CD8-positive, alpha-beta memory T cell (primary cell): ENCODE measurements at regions not wholly inside any gene's neighbourhood (a gene's known extent, or its start where the extent isn't known, plus 50 kb on each side); places are given as distances from the start of the nearest gene placed in this dataset.

Experiments used
- CTCF ChIA-PET: fragments of 350-600 bp; sonication (Branson Sonifier 250); formaldehyde crosslinking; loops from one replicate; lab custom pipeline; 2021; ENCODE audit warnings: antibody characterized with exemption; lab: Charles Lee
- POLR2A ChIA-PET: fragments of 350-600 bp; sonication (Branson Sonifier 250); formaldehyde crosslinking; loops from one replicate; lab custom pipeline; 2021; ENCODE audit warnings: antibody characterized with exemption; lab: Charles Lee
- DNase-seq, 5 donors: peaks; one replicate each; pipeline versions ENCODE4 v3.0.0 to v3.0.0-alpha.2; 2020 to 2022; ENCODE audit warnings: mixed read lengths in 1 of 5
- H3K27ac ChIP-seq: one replicate; pipeline ENCODE4 v1.7.0; 2013; ENCODE audit warnings: low read depth, mild to moderate bottlenecking, low read length, moderate library complexity
- H3K27me3 ChIP-seq: 2 replicates; pipeline ENCODE4 v1.7.0; 2013; ENCODE audit warnings: low read length, mild to moderate bottlenecking; ENCODE audit not compliant: insufficient read depth, poor library complexity, severe bottlenecking
- H3K36me3 ChIP-seq: 2 replicates; pipeline ENCODE4 v1.7.0; 2013; ENCODE audit warnings: mild to moderate bottlenecking, low read length, moderate library complexity; ENCODE audit not compliant: insufficient read depth
- H3K4me1 ChIP-seq: 2 replicates; pipeline ENCODE4 v1.7.0; 2013; ENCODE audit warnings: mild to moderate bottlenecking, low read length, moderate library complexity; ENCODE audit not compliant: insufficient read depth
- H3K4me3 ChIP-seq: 2 replicates; pipeline ENCODE4 v1.7.0; 2013; ENCODE audit warnings: mild to moderate bottlenecking, low read length
- H3K9me3 ChIP-seq: 2 replicates; pipeline ENCODE4 v1.7.0; 2013; ENCODE audit warnings: mild to moderate bottlenecking, low read length
- H3K27ac Mint-ChIP-seq, 8 donors: one replicate each; pipeline ENCODE4 v1.8.0; 2020 to 2021; ENCODE audit warnings: mixed read lengths in 8 of 8, mild to moderate bottlenecking in 6 of 8, inconsistent platforms in 3 of 8, moderate library complexity in 3 of 8
- H3K27me3 Mint-ChIP-seq, 2 donors: one replicate each; pipeline ENCODE4 v1.8.0; 2020 to 2021; ENCODE audit warnings: mixed read lengths in 2 of 2, mild to moderate bottlenecking in 1 of 2, moderate library complexity in 1 of 2
- H3K36me3 Mint-ChIP-seq, 3 donors: one replicate each; pipeline ENCODE4 v1.8.0; 2020 to 2021; ENCODE audit warnings: mixed read lengths in 3 of 3, inconsistent platforms in 1 of 3, mild to moderate bottlenecking in 1 of 3
- H3K4me1 Mint-ChIP-seq, 3 donors: one replicate each; pipeline ENCODE4 v1.8.0; 2020 to 2021; ENCODE audit warnings: mixed read lengths in 3 of 3, inconsistent platforms in 1 of 3, mild to moderate bottlenecking in 1 of 3
- H3K4me3 Mint-ChIP-seq, 7 donors: one replicate each; pipeline ENCODE4 v1.8.0; 2020 to 2021; ENCODE audit warnings: mixed read lengths in 7 of 7, mild to moderate bottlenecking in 6 of 7, moderate library complexity in 4 of 7, inconsistent platforms in 2 of 7
- H3K9me3 Mint-ChIP-seq, 5 donors: one replicate each; pipeline ENCODE4 v1.8.0; 2020 to 2022; ENCODE audit warnings: mixed read lengths in 5 of 5, mild to moderate bottlenecking in 3 of 5, moderate library complexity in 2 of 5, inconsistent platforms in 1 of 5

DNA sequence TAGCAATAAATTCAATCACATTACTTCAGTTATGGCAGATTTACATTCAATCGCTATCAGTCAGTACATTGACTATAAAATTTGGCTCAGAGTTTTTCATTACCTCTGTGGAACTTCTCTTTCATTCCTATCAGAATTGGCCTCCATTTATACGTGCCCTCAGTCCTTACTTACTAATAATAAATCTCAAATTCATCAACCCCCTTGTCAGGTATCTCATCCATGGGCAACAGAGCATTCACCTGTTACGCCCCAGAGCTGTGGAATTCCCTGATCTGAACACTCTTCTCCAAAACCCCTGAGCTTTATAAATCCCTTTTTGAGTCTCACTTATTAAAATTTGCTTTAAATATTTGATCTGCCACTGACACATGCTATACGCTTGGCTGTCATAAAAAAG lies 492.9 kb downstream of the GBE1 start:
- Mint-ChIP-seq H3K9me3 (peaks cover 0 to 16% (median 4%) of the 10 kb centered on the region in 5 donors), H3K36me3 (no peaks in the 10 kb centered on the region), H3K27ac (no peak overlapping the region), H3K4me1 (no peaks in the 10 kb centered on the region), H3K27me3 (no peaks in the 10 kb centered on the region), H3K4me3 (no peak overlapping the region)
- no peaks in the 10 kb centered on the region for H3K36me3 ChIP-seq
- DNase-seq, result no peak
- POLR2A ChIA-PET, result no interaction called here
- CTCF ChIA-PET, result no interaction called here
- H3K9me3 ChIP-seq, result no peaks in the 10 kb centered on the region
- H3K27ac ChIP-seq, result no peak overlapping the region
- no peak overlapping the region for H3K4me3 ChIP-seq
- no peaks in the 10 kb centered on the region for H3K4me1 ChIP-seq
- H3K27me3 ChIP-seq, result no peaks in the 10 kb centered on the region

DNA sequence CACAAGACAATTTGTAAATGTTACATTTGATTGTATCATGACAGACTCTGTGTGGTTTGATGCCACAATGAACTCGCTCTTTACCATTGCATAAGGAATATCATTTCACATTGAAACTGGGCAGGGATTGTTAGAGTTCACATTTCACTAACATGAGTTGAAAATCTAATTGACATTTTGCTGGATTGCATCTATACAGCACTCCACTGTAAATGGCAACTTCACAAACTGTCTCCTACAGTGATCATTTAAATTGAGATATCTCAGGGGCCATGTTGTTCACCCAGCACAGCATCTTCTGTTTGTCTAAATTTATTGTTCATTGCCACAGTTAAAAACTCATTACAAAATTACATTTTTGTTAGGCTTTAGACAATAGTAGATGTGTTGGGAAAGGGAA lies 499.4 kb downstream of the GBE1 start:
- Histone ChIP-seq H3K27me3 (no peaks in the 10 kb centered on the region), H3K27ac (no peak overlapping the region), H3K9me3 (no peaks in the 10 kb centered on the region), H3K4me3 (no peak overlapping the region), H3K36me3 (no peaks in the 10 kb centered on the region), H3K4me1 (no peaks in the 10 kb centered on the region)
- H3K27ac Mint-ChIP-seq, result no peak overlapping the region
- peaks cover 0 to 30% (median 1%) of the 10 kb centered on the region in 5 donors for H3K9me3 Mint-ChIP-seq
- ChIA-PET CTCF (no interaction called here), POLR2A (no interaction called here)
- H3K4me3 Mint-ChIP-seq, result no peak overlapping the region
- H3K27me3 Mint-ChIP-seq, result no peaks in the 10 kb centered on the region
- no peaks in the 10 kb centered on the region for H3K4me1 Mint-ChIP-seq
- DNase-seq, result no peak
- H3K36me3 Mint-ChIP-seq, result no peaks in the 10 kb centered on the region

DNA sequence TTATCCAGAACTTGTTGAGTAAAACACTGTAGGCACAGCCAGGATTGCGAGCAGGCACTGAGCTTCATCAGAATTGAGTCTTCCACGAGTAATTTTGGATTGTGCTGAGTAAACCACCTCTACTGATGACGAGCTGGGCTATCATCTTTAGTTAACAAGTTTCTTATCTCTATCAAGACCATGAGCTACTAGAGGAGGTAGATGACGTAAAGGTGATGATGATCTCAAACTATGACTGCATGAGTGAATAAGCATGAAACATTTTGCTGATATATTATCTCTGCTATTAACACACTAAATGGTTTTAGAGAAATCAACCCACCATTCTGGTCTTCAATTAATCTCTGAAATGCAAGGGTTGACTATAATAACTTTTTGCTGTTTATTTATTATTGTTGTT lies 506.0 kb downstream of the GBE1 start:
- H3K27ac Mint-ChIP-seq, result no peak overlapping the region
- Histone ChIP-seq H3K27me3 (no peaks in the 10 kb centered on the region), H3K36me3 (no peaks in the 10 kb centered on the region), H3K4me1 (no peaks in the 10 kb centered on the region), H3K9me3 (no peaks in the 10 kb centered on the region), H3K4me3 (no peak overlapping the region), H3K27ac (no peak overlapping the region)
- POLR2A ChIA-PET, result no interaction called here
- CTCF ChIA-PET, result no interaction called here
- DNase-seq, result no peak
- H3K36me3 Mint-ChIP-seq, result no peaks in the 10 kb centered on the region
- no peaks in the 10 kb centered on the region for H3K27me3 Mint-ChIP-seq
- peaks cover 0 to 22% (median 5%) of the 10 kb centered on the region in 5 donors for H3K9me3 Mint-ChIP-seq
- H3K4me1 Mint-ChIP-seq, result no peaks in the 10 kb centered on the region
- H3K4me3 Mint-ChIP-seq, result no peak overlapping the region

DNA sequence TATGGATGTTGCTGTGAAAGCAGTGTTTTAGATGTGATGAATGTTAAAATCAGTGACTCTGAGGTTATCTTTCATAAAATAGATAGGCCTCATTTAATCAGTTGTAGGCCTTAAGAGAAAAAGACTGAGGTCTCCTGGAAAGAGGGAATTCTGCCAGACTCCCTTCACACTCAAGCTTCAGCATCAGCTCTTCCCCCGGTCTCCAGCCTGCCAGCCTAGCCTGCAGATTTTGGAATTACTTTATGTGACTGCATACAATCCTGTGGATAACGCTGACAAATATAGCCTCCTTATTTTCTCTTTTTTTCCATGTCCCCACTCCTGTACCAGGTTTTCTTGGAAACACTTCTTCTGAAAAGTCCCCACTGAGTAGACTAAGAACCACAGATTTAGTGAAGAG lies 510.3 kb downstream of the GBE1 start:
- Mint-ChIP-seq H3K27ac (no peak overlapping the region), H3K4me1 (no peaks in the 10 kb centered on the region), H3K27me3 (no peaks in the 10 kb centered on the region), H3K36me3 (no peaks in the 10 kb centered on the region), H3K4me3 (no peak overlapping the region), H3K9me3 (peaks cover 0 to 15% (median under 1%) of the 10 kb centered on the region in 5 donors)
- CTCF ChIA-PET, result no interaction called here
- no peaks in the 10 kb centered on the region for H3K9me3 ChIP-seq
- H3K36me3 ChIP-seq, result no peaks in the 10 kb centered on the region
- H3K27me3 ChIP-seq, result no peaks in the 10 kb centered on the region
- POLR2A ChIA-PET, result no interaction called here
- DNase-seq, result no peak
- H3K4me3 ChIP-seq, result no peak overlapping the region
- H3K27ac ChIP-seq, result no peak overlapping the region
- H3K4me1 ChIP-seq, result no peaks in the 10 kb centered on the region

DNA sequence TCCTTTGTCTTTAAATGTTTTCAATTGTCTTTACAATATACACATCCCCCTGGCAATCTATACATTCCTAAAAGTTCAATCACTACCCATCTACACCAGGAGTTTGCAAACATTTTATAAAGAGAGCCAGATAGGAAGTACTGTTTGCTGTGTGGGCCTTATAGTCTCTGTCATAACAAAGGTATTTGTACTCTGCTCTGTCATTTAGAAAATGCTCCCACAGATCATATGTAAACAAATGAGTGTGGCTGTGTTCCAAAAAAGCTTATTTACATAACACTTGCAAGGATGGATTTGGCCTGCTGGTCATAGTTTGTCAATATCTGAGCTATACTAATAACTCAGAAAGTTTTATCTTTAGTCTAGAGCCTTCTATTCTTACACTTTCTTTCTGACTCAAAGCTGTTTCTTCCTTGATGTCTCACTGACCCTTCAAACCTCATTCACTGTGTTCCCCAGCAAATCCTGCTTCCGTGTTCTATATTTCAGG lies 511.9 kb downstream of the GBE1 start:
- Histone ChIP-seq H3K27me3 (no peaks in the 10 kb centered on the region), H3K27ac (no peak overlapping the region), H3K4me3 (no peak overlapping the region), H3K36me3 (no peaks in the 10 kb centered on the region), H3K9me3 (no peaks in the 10 kb centered on the region), H3K4me1 (no peaks in the 10 kb centered on the region)
- no peaks in the 10 kb centered on the region for H3K27me3 Mint-ChIP-seq
- no peaks in the 10 kb centered on the region for H3K36me3 Mint-ChIP-seq
- ChIA-PET POLR2A (no interaction called here), CTCF (no interaction called here)
- H3K27ac Mint-ChIP-seq, result no peak overlapping the region
- peaks cover 0 to 15% (median 2%) of the 10 kb centered on the region in 5 donors for H3K9me3 Mint-ChIP-seq
- H3K4me1 Mint-ChIP-seq, result no peaks in the 10 kb centered on the region
- DNase-seq, result no peak
- no peak overlapping the region for H3K4me3 Mint-ChIP-seq

DNA sequence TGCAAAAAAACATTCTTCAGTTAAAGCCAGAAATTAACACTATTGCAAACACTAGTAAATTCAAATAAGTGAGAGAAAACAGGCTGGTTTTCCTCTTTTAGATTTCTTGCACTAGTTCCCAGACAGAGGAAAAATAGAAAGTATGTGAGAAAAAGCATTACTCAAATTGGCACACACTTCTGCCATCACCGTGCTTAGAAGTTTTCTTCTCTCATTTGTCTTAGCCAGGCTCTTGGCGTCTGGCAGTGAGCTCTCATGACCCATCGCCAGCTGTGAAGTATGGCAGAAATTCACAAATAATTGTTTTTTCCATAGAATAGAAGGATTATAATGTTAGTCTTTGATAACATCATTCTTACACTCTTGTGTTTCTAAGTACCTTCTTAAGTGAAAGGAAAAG lies 515.9 kb downstream of the GBE1 start:
- H3K27ac ChIP-seq, result no peak overlapping the region
- CTCF ChIA-PET, result no interaction called here
- Mint-ChIP-seq H3K27me3 (no peaks in the 10 kb centered on the region), H3K4me1 (no peaks in the 10 kb centered on the region), H3K4me3 (no peak overlapping the region), H3K27ac (no peak overlapping the region), H3K36me3 (no peaks in the 10 kb centered on the region), H3K9me3 (peaks cover 0 to 8% (median 2%) of the 10 kb centered on the region in 5 donors)
- POLR2A ChIA-PET, result no interaction called here
- no peaks in the 10 kb centered on the region for H3K27me3 ChIP-seq
- no peaks in the 10 kb centered on the region for H3K9me3 ChIP-seq
- no peak overlapping the region for H3K4me3 ChIP-seq
- H3K36me3 ChIP-seq, result no peaks in the 10 kb centered on the region
- H3K4me1 ChIP-seq, result no peaks in the 10 kb centered on the region
- no peak for DNase-seq

DNA sequence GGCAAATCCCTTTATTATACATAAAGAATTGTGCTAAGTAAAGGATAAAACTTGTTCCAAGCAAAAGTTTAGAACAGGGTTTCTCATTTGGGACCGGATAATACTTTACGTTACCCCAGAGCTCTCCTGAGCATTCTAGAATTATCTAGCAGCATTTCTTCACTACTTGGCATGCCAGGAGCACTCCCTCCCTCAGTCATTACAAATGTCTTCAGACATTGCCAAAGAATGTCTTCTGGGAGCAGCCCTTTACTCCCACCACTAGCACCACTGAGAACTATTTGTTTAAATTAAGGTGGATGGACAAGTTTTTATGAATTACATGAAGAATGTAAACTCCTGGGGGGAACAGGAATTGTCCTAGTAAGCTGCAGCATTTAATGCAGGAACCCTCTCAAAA lies 516.4 kb downstream of the GBE1 start:
- no peaks in the 10 kb centered on the region for H3K4me1 ChIP-seq
- Mint-ChIP-seq H3K9me3 (peaks cover 0 to 7% (median 2%) of the 10 kb centered on the region in 5 donors), H3K4me3 (no peak overlapping the region), H3K27me3 (no peaks in the 10 kb centered on the region), H3K27ac (no peak overlapping the region), H3K36me3 (no peaks in the 10 kb centered on the region), H3K4me1 (no peaks in the 10 kb centered on the region)
- CTCF ChIA-PET, result no interaction called here
- no peak overlapping the region for H3K4me3 ChIP-seq
- no peak overlapping the region for H3K27ac ChIP-seq
- no peaks in the 10 kb centered on the region for H3K36me3 ChIP-seq
- DNase-seq, result no peak
- POLR2A ChIA-PET, result no interaction called here
- H3K9me3 ChIP-seq, result no peaks in the 10 kb centered on the region
- H3K27me3 ChIP-seq, result no peaks in the 10 kb centered on the region

DNA sequence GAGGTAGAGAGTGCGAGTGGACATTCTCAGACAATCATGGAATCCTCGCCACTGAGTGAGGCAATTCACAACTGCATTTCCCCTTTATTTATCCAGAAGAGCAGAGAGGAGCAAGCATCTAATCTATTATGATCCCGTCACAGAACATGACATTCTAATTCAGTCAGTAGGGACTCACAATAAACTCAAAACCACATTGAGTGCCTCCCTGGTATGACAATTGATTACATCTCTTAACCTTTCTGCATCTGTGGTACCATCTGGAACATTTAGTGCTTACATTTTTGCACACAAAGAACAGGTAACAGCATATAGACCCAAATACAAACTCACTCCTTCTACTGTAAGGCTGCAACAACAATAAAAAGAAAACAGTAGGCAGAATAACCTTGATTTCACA lies 517.2 kb downstream of the GBE1 start:
- H3K36me3 ChIP-seq, result no peaks in the 10 kb centered on the region
- H3K4me3 Mint-ChIP-seq, result no peak overlapping the region
- H3K4me1 ChIP-seq, result no peaks in the 10 kb centered on the region
- H3K27me3 Mint-ChIP-seq, result no peaks in the 10 kb centered on the region
- no peak overlapping the region for H3K27ac Mint-ChIP-seq
- no peaks in the 10 kb centered on the region for H3K27me3 ChIP-seq
- POLR2A ChIA-PET, result no interaction called here
- CTCF ChIA-PET, result no interaction called here
- no peaks in the 10 kb centered on the region for H3K9me3 ChIP-seq
- no peaks in the 10 kb centered on the region for H3K4me1 Mint-ChIP-seq
- H3K36me3 Mint-ChIP-seq, result no peaks in the 10 kb centered on the region
- DNase-seq, result no peak
- H3K9me3 Mint-ChIP-seq, result peaks cover 0 to 4% (median 2%) of the 10 kb centered on the region in 5 donors
- no peak overlapping the region for H3K27ac ChIP-seq
- no peak overlapping the region for H3K4me3 ChIP-seq

DNA sequence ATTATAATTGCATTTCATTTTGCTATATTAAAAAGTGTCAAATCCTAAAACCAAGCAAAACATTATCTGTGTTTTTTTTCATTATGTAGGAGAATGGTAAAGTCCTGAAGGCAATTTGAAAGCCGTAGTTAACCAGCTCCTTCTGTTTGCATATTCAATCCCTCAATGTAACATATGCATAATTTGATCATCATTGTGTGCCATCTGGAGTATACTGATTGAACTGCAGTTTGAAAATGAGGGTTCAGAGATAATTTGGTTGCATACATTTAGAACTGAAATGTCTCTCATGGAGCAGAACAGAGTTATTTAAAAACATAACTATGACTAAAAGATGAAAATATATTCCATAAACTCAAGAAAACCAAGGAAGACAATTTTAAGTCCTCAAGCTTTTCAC lies 518.6 kb downstream of the GBE1 start:
- no peaks in the 10 kb centered on the region for H3K9me3 ChIP-seq
- H3K27ac ChIP-seq, result no peak overlapping the region
- Mint-ChIP-seq H3K27me3 (no peaks in the 10 kb centered on the region), H3K9me3 (peaks cover 0 to 5% (median 2%) of the 10 kb centered on the region in 5 donors), H3K36me3 (no peaks in the 10 kb centered on the region), H3K4me3 (no peak overlapping the region), H3K27ac (no peak overlapping the region), H3K4me1 (no peaks in the 10 kb centered on the region)
- H3K27me3 ChIP-seq, result no peaks in the 10 kb centered on the region
- H3K4me3 ChIP-seq, result no peak overlapping the region
- no peaks in the 10 kb centered on the region for H3K4me1 ChIP-seq
- ChIA-PET POLR2A (no interaction called here), CTCF (no interaction called here)
- no peak for DNase-seq
- H3K36me3 ChIP-seq, result no peaks in the 10 kb centered on the region
